HepG2 (cell line): ENCODE measurements at regions not wholly inside any gene's neighbourhood (a gene's known extent, or its start where the extent isn't known, plus 50 kb on each side); places are given as distances from the start of the nearest gene placed in this dataset.

ENCODE experiments used
- BRCA1 ChIP-seq: sonication (generic); formaldehyde crosslinking; IDR thresholded peaks from 2 replicates; pipeline ENCODE4 v1.4.0; 2020; ENCODE audit warnings: missing genetic modification reagents
- FIP1L1 ChIP-seq: fragments of 200-400 bp; formaldehyde crosslinking; IDR thresholded peaks from 2 replicates; pipeline ENCODE4 v1.6.1; 2018; ENCODE audit warnings: low read depth, mild to moderate bottlenecking, low read length, moderate library complexity, borderline replicate concordance; ENCODE audit not compliant: insufficient read depth
- FOXA3 ChIP-seq: IDR thresholded peaks from 2 replicates; pipeline ENCODE4 v1.6.1; 2016; ENCODE audit warnings: missing genetic modification reagents, missing compliant biosample characterization
- GATAD2A ChIP-seq: IDR thresholded peaks from 2 replicates; pipeline ENCODE4 v1.6.1; 2016
- JARID2 ChIP-seq: sonication (generic); formaldehyde crosslinking; IDR thresholded peaks from 2 replicates; pipeline ENCODE4 v1.8.1; 2023; ENCODE audit warnings: missing genetic modification reagents, inconsistent platforms; ENCODE audit not compliant: insufficient replicate concordance
- PITX1 ChIP-seq: sonication (generic); formaldehyde crosslinking; IDR thresholded peaks from 2 replicates; pipeline ENCODE4 v1.5.1; 2020; ENCODE audit warnings: mild to moderate bottlenecking, missing genetic modification reagents
- TEAD3 ChIP-seq: optimal IDR thresholded peaks from 2 replicates; pipeline ENCODE3; 2016; ENCODE audit warnings: borderline replicate concordance
- TOE1 ChIP-seq: sonication (generic); formaldehyde crosslinking; IDR thresholded peaks from 2 replicates; pipeline ENCODE4 v1.4.0; 2020; ENCODE audit warnings: mild to moderate bottlenecking, missing genetic modification reagents
- YEATS4 ChIP-seq: sonication (generic); formaldehyde crosslinking; IDR thresholded peaks from 2 replicates; pipeline ENCODE4 v1.4.0; 2020; ENCODE audit warnings: missing genetic modification reagents, borderline replicate concordance
- ZNF460 ChIP-seq: sonication (generic); formaldehyde crosslinking; IDR thresholded peaks from 2 replicates; pipeline ENCODE4 v1.5.1; 2020; ENCODE audit warnings: missing genetic modification reagents, mild to moderate bottlenecking, borderline replicate concordance
- ZNF563 ChIP-seq: sonication (generic); formaldehyde crosslinking; IDR thresholded peaks from 2 replicates; pipeline ENCODE4 v1.8.0; 2022; ENCODE audit warnings: mild to moderate bottlenecking, moderate library complexity, missing genetic modification reagents
- ZNF598 ChIP-seq: sonication (generic); formaldehyde crosslinking; IDR thresholded peaks from 2 replicates; pipeline ENCODE4 v1.5.1; 2020; ENCODE audit warnings: mild to moderate bottlenecking, missing genetic modification reagents, borderline replicate concordance
- ZNF660 ChIP-seq: sonication (generic); formaldehyde crosslinking; IDR thresholded peaks from 2 replicates; pipeline ENCODE4 v1.5.1; 2020; ENCODE audit warnings: mild to moderate bottlenecking, low read depth, missing genetic modification reagents, borderline replicate concordance
- ZNF75D ChIP-seq: sonication (generic); formaldehyde crosslinking; IDR thresholded peaks from 2 replicates; pipeline ENCODE4 v1.8.1; 2023; ENCODE audit warnings: missing genetic modification reagents, mild to moderate bottlenecking, borderline replicate concordance
- ZNF775 ChIP-seq: sonication (generic); formaldehyde crosslinking; IDR thresholded peaks from 2 replicates; pipeline ENCODE4 v1.4.0; 2020; ENCODE audit warnings: missing genetic modification reagents, mild to moderate bottlenecking, moderate library complexity, borderline replicate concordance
- TF ChIP-seq, protein P1 (sequence below): sonication (generic); formaldehyde crosslinking; IDR thresholded peaks from 2 replicates; pipeline ENCODE4 v1.4.0; 2020; ENCODE audit warnings: missing genetic modification reagents
- TF ChIP-seq, protein P2 (sequence below): IDR thresholded peaks from 2 replicates; pipeline ENCODE4 v1.6.1; 2018; ENCODE audit warnings: missing genetic modification reagents
- TF ChIP-seq, protein P3 (sequence below): sonication (generic); formaldehyde crosslinking; conservative IDR thresholded peaks from 2 replicates; pipeline ENCODE4 v1.4.0; 2020; ENCODE audit warnings: mild to moderate bottlenecking, missing genetic modification reagents, moderate library complexity
- TF ChIP-seq, protein P4 (sequence below): sonication (generic); formaldehyde crosslinking; IDR thresholded peaks from 2 replicates; pipeline ENCODE4 v1.8.1; 2023; ENCODE audit warnings: missing genetic modification reagents, inconsistent platforms, borderline replicate concordance
- TF ChIP-seq, protein P5 (sequence below): sonication (generic); formaldehyde crosslinking; IDR thresholded peaks from 2 replicates; pipeline ENCODE4 v1.4.0; 2020; ENCODE audit warnings: missing genetic modification reagents, mild to moderate bottlenecking, borderline replicate concordance

DNA sequence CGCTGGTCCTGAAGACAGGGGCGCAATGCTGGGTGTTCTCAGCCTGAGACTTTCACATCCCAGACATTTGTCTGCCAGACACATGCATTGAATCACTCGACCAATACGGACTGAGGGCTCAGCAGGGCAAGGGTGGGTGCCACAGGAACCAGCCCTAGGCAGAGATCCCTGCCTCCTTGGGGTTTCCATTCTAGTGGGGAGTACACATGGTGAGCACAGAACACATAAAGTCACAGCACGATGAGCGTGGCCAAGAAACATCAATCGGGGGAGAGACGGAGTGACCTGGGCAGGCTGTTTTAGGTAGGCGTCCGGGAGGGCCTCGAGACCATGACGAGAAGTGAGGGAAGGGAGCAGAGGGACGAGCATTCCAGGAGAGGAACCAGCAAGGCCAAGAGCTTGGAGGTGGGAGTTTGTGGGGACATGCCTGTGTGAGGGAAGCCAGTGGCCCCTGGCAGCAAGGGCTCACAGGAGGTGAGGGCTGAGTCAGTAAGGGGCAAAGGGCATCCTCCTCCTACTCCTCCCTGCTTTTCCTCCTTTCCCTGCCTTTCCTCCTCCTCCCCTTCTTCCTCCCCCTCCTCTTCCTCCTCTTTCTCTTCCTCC, 126.3 kb upstream of the PEG3 start (continued):
- TF ChIP-seq, protein P1, sequence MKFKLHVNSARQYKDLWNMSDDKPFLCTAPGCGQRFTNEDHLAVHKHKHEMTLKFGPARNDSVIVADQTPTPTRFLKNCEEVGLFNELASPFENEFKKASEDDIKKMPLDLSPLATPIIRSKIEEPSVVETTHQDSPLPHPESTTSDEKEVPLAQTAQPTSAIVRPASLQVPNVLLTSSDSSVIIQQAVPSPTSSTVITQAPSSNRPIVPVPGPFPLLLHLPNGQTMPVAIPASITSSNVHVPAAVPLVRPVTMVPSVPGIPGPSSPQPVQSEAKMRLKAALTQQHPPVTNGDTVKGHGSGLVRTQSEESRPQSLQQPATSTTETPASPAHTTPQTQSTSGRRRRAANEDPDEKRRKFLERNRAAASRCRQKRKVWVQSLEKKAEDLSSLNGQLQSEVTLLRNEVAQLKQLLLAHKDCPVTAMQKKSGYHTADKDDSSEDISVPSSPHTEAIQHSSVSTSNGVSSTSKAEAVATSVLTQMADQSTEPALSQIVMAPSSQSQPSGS (CRISPR knock-in tag) = no peak
- TF ChIP-seq PITX1 (CRISPR knock-in tag) = no peak
- no peak for TF ChIP-seq FIP1L1
- TF ChIP-seq ZNF775 (CRISPR knock-in tag) = no peak
- TF ChIP-seq, protein P2, sequence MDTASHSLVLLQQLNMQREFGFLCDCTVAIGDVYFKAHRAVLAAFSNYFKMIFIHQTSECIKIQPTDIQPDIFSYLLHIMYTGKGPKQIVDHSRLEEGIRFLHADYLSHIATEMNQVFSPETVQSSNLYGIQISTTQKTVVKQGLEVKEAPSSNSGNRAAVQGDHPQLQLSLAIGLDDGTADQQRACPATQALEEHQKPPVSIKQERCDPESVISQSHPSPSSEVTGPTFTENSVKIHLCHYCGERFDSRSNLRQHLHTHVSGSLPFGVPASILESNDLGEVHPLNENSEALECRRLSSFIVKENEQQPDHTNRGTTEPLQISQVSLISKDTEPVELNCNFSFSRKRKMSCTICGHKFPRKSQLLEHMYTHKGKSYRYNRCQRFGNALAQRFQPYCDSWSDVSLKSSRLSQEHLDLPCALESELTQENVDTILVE (CRISPR knock-in tag) = no peak
- no peak for TF ChIP-seq TOE1 (CRISPR knock-in tag)
- TF ChIP-seq, protein P3, sequence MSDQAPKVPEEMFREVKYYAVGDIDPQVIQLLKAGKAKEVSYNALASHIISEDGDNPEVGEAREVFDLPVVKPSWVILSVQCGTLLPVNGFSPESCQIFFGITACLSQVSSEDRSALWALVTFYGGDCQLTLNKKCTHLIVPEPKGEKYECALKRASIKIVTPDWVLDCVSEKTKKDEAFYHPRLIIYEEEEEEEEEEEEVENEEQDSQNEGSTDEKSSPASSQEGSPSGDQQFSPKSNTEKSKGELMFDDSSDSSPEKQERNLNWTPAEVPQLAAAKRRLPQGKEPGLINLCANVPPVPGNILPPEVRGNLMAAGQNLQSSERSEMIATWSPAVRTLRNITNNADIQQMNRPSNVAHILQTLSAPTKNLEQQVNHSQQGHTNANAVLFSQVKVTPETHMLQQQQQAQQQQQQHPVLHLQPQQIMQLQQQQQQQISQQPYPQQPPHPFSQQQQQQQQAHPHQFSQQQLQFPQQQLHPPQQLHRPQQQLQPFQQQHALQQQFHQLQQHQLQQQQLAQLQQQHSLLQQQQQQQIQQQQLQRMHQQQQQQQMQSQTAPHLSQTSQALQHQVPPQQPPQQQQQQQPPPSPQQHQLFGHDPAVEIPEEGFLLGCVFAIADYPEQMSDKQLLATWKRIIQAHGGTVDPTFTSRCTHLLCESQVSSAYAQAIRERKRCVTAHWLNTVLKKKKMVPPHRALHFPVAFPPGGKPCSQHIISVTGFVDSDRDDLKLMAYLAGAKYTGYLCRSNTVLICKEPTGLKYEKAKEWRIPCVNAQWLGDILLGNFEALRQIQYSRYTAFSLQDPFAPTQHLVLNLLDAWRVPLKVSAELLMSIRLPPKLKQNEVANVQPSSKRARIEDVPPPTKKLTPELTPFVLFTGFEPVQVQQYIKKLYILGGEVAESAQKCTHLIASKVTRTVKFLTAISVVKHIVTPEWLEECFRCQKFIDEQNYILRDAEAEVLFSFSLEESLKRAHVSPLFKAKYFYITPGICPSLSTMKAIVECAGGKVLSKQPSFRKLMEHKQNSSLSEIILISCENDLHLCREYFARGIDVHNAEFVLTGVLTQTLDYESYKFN = no peak
- peak; percentile 58; the same call in 1 of the 2 replicates for TF ChIP-seq GATAD2A
- 0 out of 2 replicates have a peak, but pooled peaks have one; percentile 6 for TF ChIP-seq FOXA3 (CRISPR knock-in tag)
- TF ChIP-seq, protein P4, sequence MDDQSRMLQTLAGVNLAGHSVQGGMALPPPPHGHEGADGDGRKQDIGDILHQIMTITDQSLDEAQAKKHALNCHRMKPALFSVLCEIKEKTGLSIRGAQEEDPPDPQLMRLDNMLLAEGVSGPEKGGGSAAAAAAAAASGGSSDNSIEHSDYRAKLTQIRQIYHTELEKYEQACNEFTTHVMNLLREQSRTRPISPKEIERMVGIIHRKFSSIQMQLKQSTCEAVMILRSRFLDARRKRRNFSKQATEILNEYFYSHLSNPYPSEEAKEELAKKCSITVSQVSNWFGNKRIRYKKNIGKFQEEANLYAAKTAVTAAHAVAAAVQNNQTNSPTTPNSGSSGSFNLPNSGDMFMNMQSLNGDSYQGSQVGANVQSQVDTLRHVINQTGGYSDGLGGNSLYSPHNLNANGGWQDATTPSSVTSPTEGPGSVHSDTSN = no peak
- no peak for TF ChIP-seq BRCA1 (CRISPR knock-in tag)
- no peak for TF ChIP-seq ZNF660
- TF ChIP-seq ZNF75D (CRISPR knock-in tag) = no peak
- TF ChIP-seq, protein P5, sequence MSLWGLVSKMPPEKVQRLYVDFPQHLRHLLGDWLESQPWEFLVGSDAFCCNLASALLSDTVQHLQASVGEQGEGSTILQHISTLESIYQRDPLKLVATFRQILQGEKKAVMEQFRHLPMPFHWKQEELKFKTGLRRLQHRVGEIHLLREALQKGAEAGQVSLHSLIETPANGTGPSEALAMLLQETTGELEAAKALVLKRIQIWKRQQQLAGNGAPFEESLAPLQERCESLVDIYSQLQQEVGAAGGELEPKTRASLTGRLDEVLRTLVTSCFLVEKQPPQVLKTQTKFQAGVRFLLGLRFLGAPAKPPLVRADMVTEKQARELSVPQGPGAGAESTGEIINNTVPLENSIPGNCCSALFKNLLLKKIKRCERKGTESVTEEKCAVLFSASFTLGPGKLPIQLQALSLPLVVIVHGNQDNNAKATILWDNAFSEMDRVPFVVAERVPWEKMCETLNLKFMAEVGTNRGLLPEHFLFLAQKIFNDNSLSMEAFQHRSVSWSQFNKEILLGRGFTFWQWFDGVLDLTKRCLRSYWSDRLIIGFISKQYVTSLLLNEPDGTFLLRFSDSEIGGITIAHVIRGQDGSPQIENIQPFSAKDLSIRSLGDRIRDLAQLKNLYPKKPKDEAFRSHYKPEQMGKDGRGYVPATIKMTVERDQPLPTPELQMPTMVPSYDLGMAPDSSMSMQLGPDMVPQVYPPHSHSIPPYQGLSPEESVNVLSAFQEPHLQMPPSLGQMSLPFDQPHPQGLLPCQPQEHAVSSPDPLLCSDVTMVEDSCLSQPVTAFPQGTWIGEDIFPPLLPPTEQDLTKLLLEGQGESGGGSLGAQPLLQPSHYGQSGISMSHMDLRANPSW (CRISPR knock-in tag) = no peak
- TF ChIP-seq TEAD3 = no peak
- TF ChIP-seq ZNF563 (CRISPR knock-in tag) = no peak
- TF ChIP-seq JARID2 (CRISPR knock-in tag) = no peak
- no peak for TF ChIP-seq ZNF460 (CRISPR knock-in tag)
- TF ChIP-seq ZNF598 (CRISPR knock-in tag) = no peak
- no peak for TF ChIP-seq YEATS4
